ENCODE measurements at regions not wholly inside any gene's neighbourhood (a gene's known extent, or its start where the extent isn't known, plus 50 kb on each side); places are given as distances from the start of the nearest gene placed in this dataset.

- TF ChIP-seq CBFA2T2 (conservative IDR thresholded peaks at IDR 0.05) (peak; percentile 77), CBFA2T3 (IDR thresholded peaks at IDR 0.05) (peak; percentile 88), CREB3 (tag; conservative IDR thresholded peaks at IDR 0.05; ENCODE audit: low read depth) (peak; percentile 60; the same call in 1 of the 2 replicates), ETV6 (IDR thresholded peaks at IDR 0.05; ENCODE audit: borderline replicate concordance in 1 of 2, low read depth in 2 of 2, low read length in 1 of 2) (peak in 1 of 2 experiments; percentile 78; a peak in 1 of 4 replicates), ETV6 (CRISPR knock-in tag; IDR thresholded peaks at IDR 0.05; ENCODE audit: borderline replicate concordance) (no peak), SOX6 (IDR thresholded peaks at IDR 0.05) (peak; percentile 75), FOSL1 (tag; conservative IDR thresholded peaks at IDR 0.05) (peak; percentile 93), MYC (IDR thresholded peaks at IDR 0.05; ENCODE audit: low read depth, low read length) (peak; percentile 32; the same call in 1 of the 2 replicates), MYC (CRISPR knock-in tag; IDR thresholded peaks at IDR 0.05; ENCODE audit: borderline replicate concordance, low read depth) (no peak), FOXA3 (CRISPR knock-in tag; conservative IDR thresholded peaks at IDR 0.05 in 1 of 2, IDR thresholded peaks at IDR 0.05 in 1 of 2) (0 out of 4 replicates have a peak, but pooled peaks of 1 of the 2 experiments have one; percentile 47), HDAC1 (IDR thresholded peaks at IDR 0.05) (peak in 1 of 2 experiments; percentile 93; a peak in 3 of 4 replicates), SP1 (CRISPR knock-in tag; IDR thresholded peaks at IDR 0.05) (0 out of 2 replicates have a peak, but pooled peaks have one; percentile 20), MEF2D (tag; conservative IDR thresholded peaks at IDR 0.05; ENCODE audit: low read depth) (peak; percentile 68), TOE1 (IDR thresholded peaks at IDR 0.05; ENCODE audit: borderline replicate concordance) (peak; percentile 59), TOE1 (CRISPR knock-in tag; IDR thresholded peaks at IDR 0.05; ENCODE audit: borderline replicate concordance, low read depth) (no peak), ATF7 (IDR thresholded peaks at IDR 0.05) (peak; percentile 77; the same call in 1 of the 2 replicates)
- TF ChIP-seq, protein P1, sequence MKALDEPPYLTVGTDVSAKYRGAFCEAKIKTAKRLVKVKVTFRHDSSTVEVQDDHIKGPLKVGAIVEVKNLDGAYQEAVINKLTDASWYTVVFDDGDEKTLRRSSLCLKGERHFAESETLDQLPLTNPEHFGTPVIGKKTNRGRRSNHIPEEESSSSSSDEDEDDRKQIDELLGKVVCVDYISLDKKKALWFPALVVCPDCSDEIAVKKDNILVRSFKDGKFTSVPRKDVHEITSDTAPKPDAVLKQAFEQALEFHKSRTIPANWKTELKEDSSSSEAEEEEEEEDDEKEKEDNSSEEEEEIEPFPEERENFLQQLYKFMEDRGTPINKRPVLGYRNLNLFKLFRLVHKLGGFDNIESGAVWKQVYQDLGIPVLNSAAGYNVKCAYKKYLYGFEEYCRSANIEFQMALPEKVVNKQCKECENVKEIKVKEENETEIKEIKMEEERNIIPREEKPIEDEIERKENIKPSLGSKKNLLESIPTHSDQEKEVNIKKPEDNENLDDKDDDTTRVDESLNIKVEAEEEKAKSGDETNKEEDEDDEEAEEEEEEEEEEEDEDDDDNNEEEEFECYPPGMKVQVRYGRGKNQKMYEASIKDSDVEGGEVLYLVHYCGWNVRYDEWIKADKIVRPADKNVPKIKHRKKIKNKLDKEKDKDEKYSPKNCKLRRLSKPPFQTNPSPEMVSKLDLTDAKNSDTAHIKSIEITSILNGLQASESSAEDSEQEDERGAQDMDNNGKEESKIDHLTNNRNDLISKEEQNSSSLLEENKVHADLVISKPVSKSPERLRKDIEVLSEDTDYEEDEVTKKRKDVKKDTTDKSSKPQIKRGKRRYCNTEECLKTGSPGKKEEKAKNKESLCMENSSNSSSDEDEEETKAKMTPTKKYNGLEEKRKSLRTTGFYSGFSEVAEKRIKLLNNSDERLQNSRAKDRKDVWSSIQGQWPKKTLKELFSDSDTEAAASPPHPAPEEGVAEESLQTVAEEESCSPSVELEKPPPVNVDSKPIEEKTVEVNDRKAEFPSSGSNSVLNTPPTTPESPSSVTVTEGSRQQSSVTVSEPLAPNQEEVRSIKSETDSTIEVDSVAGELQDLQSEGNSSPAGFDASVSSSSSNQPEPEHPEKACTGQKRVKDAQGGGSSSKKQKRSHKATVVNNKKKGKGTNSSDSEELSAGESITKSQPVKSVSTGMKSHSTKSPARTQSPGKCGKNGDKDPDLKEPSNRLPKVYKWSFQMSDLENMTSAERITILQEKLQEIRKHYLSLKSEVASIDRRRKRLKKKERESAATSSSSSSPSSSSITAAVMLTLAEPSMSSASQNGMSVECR (CRISPR knock-in tag; IDR thresholded peaks at IDR 0.05): peak; percentile 41; the same call in 1 of the 2 replicates
- TF ChIP-seq, protein P2, sequence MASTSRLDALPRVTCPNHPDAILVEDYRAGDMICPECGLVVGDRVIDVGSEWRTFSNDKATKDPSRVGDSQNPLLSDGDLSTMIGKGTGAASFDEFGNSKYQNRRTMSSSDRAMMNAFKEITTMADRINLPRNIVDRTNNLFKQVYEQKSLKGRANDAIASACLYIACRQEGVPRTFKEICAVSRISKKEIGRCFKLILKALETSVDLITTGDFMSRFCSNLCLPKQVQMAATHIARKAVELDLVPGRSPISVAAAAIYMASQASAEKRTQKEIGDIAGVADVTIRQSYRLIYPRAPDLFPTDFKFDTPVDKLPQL (IDR thresholded peaks at IDR 0.05; ENCODE audit: extremely low read depth, insufficient read length): no peak
- TF ChIP-seq, protein P3, sequence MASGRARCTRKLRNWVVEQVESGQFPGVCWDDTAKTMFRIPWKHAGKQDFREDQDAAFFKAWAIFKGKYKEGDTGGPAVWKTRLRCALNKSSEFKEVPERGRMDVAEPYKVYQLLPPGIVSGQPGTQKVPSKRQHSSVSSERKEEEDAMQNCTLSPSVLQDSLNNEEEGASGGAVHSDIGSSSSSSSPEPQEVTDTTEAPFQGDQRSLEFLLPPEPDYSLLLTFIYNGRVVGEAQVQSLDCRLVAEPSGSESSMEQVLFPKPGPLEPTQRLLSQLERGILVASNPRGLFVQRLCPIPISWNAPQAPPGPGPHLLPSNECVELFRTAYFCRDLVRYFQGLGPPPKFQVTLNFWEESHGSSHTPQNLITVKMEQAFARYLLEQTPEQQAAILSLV (tag; IDR thresholded peaks at IDR 0.05): peak; percentile 86
These were observed 97.7 kb upstream of the JUN start (continued) for GRCh38 chr1:58881471-58881994.
